Endothelial cell (in vitro differentiated cells): ENCODE measurements at regions not wholly inside any gene's neighbourhood (a gene's known extent, or its start where the extent isn't known, plus 50 kb on each side); places are given as distances from the start of the nearest gene placed in this dataset.
"Not testable (repeated sequence)": the region's sequence is repeated elsewhere in the genome, so short reads cannot be mapped to it uniquely, and the experiment has no call there.

ENCODE experiments used
- DNase-seq: peaks from one replicate; pipeline ENCODE4 v3.0.0; 2021; ENCODE audit warnings: low spot score
- H3K27ac Mint-ChIP-seq: one replicate; pipeline ENCODE4 v1.8.0; 2021; ENCODE audit warnings: mixed read lengths, inconsistent platforms; ENCODE audit not compliant: unreplicated experiment
- H3K27me3 Mint-ChIP-seq: one replicate; pipeline ENCODE4 v1.8.0; 2021; ENCODE audit warnings: mild to moderate bottlenecking, moderate library complexity, mixed read lengths, inconsistent platforms; ENCODE audit not compliant: unreplicated experiment
- H3K36me3 Mint-ChIP-seq: one replicate; pipeline ENCODE4 v1.8.0; 2021; ENCODE audit warnings: mild to moderate bottlenecking, low read depth, mixed read lengths, inconsistent platforms; ENCODE audit not compliant: unreplicated experiment
- H3K4me1 Mint-ChIP-seq: one replicate; pipeline ENCODE4 v1.8.0; 2021; ENCODE audit warnings: mild to moderate bottlenecking, mixed read lengths, inconsistent platforms; ENCODE audit not compliant: unreplicated experiment
- H3K4me3 Mint-ChIP-seq: one replicate; pipeline ENCODE4 v1.8.0; 2021; ENCODE audit warnings: mild to moderate bottlenecking, mixed read lengths, inconsistent platforms; ENCODE audit not compliant: unreplicated experiment
- H3K9me3 Mint-ChIP-seq: one replicate; pipeline ENCODE4 v1.8.0; 2021; ENCODE audit warnings: mixed read lengths, inconsistent platforms; ENCODE audit not compliant: unreplicated experiment
- TF ChIP-seq, protein P1 (sequence below): fragments of 200-600 bp; sonication (generic); IDR thresholded peaks from one replicate; pipeline ENCODE4 v1.5.0; 2021; ENCODE audit warnings: antibody characterized with exemption; ENCODE audit not compliant: unreplicated experiment

DNA sequence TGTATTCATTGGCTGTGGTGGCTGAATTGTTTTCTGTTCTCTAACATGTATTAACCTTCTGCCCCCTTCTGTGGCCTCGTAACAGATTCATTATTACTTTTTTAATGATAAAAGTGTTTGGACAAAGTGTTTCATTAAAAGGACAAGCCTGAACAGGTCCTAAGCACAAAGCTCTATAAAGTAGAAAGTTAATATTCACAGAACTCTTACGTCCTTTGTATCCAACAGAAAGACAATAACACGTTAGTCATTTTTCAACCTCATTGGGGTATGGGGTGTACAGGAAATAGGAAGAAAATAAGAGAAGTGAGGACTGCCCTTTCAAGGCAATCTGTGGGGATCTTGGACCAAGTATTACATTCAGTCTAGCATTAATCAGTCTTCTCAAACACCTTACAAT is 105.5 kb upstream of the RGPD4 start:
- DNase-seq, result no peak
- no peaks in the 10 kb centered on the region for H3K27me3 Mint-ChIP-seq
- no peaks in the 10 kb centered on the region for H3K9me3 Mint-ChIP-seq
- H3K27ac Mint-ChIP-seq, result no peak overlapping the region
- no peak overlapping the region for H3K4me3 Mint-ChIP-seq
- H3K36me3 Mint-ChIP-seq, result no peaks in the 10 kb centered on the region
- TF ChIP-seq, protein P1, sequence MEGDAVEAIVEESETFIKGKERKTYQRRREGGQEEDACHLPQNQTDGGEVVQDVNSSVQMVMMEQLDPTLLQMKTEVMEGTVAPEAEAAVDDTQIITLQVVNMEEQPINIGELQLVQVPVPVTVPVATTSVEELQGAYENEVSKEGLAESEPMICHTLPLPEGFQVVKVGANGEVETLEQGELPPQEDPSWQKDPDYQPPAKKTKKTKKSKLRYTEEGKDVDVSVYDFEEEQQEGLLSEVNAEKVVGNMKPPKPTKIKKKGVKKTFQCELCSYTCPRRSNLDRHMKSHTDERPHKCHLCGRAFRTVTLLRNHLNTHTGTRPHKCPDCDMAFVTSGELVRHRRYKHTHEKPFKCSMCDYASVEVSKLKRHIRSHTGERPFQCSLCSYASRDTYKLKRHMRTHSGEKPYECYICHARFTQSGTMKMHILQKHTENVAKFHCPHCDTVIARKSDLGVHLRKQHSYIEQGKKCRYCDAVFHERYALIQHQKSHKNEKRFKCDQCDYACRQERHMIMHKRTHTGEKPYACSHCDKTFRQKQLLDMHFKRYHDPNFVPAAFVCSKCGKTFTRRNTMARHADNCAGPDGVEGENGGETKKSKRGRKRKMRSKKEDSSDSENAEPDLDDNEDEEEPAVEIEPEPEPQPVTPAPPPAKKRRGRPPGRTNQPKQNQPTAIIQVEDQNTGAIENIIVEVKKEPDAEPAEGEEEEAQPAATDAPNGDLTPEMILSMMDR, result no peak
- H3K4me1 Mint-ChIP-seq, result peaks cover 5% of the 10 kb centered on the region

DNA sequence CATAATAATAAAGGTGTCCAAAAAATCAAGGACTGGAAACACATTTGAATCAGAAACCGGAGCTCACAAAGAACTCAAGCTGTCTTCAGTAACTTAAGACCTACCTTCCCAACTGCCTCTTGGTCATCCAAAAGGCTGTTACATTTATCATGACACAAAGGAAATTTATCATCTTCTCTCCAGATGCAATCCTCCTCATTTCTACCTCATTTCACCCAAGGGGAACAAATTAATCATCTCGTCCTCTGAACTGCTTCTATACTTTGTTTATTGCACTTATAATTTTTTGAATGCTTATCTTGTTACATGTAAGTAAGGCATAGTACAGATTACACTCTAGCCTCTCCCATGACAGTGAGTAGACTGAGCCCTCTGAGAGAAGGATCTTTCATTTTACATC is 105.1 kb upstream of the RGPD4 start:
- no peaks in the 10 kb centered on the region for H3K9me3 Mint-ChIP-seq
- no peak overlapping the region for H3K27ac Mint-ChIP-seq
- no peak for DNase-seq
- peaks cover 5% of the 10 kb centered on the region for H3K4me1 Mint-ChIP-seq
- no peak overlapping the region for H3K4me3 Mint-ChIP-seq
- no peaks in the 10 kb centered on the region for H3K36me3 Mint-ChIP-seq
- TF ChIP-seq, protein P1, result no peak
- no peaks in the 10 kb centered on the region for H3K27me3 Mint-ChIP-seq

DNA sequence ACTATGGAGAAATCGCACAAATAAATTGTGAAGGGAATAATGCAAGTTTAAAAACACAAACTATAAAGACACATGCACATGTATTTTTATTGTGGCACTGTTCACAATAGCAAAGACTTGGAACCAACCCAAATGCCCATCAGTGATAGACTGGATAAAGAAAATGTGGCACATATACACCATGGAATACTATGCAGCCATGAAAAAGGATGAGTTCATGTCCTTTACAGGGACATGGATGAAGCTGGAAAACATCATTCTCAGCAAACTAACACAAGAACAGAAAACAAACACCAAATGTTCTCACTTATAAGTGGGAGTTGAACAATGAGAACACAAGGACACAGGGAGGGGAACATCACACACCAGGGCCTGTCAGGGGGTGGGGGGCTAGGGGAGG is 100.9 kb upstream of the RGPD4 start:
- DNase-seq, H3K36me3 Mint-ChIP-seq, H3K9me3 Mint-ChIP-seq, H3K4me3 Mint-ChIP-seq, H3K27me3 Mint-ChIP-seq, H3K27ac Mint-ChIP-seq, H3K4me1 Mint-ChIP-seq: not testable (repeated sequence)

DNA sequence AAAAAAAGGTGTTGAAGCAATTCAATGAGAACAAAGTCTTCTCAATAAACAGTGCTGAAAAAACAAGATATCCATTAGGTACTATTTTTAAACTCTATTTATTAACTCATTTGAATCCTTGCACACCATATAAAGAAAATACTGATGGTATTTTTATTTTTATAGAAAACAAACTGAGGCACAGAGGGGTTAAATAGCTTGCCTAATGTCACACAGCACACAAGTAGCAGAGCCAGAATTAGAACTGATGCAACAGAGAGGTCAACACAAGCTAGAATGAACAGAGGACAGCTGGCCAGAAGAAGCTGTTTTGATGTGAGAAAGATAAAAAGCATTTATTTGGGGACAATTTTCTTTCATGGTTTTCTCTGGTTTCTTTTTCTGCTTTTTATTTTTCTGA is 99.4 kb upstream of the RGPD4 start:
- H3K36me3 Mint-ChIP-seq, result no peaks in the 10 kb centered on the region
- H3K27me3 Mint-ChIP-seq, result no peaks in the 10 kb centered on the region
- no peak overlapping the region for H3K27ac Mint-ChIP-seq
- no peak for DNase-seq
- no peaks in the 10 kb centered on the region for H3K9me3 Mint-ChIP-seq
- no peaks in the 10 kb centered on the region for H3K4me1 Mint-ChIP-seq
- TF ChIP-seq, protein P1, result no peak
- no peak overlapping the region for H3K4me3 Mint-ChIP-seq

DNA sequence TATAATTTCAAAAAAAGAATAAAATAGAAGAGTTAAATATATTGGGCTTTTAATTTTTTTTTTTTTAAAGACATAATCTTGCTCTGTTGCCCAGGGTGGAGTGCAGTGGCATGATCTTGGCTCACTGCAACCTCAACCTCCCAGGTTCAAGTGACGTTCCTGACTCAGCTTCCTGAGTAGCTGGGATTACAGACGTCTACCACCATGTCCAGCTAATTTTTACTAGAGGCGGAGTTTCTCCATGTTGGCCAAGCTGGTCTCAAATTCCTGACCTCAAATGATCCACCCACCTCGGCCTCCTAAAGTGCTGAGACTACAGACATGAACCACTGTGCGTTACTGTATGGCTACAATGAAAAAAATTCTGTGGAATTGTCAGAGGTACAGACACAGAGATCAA is 98.1 kb upstream of the RGPD4 start:
- H3K27ac Mint-ChIP-seq, result no peak overlapping the region
- H3K9me3 Mint-ChIP-seq, result no peaks in the 10 kb centered on the region
- no peaks in the 10 kb centered on the region for H3K27me3 Mint-ChIP-seq
- no peak overlapping the region for H3K4me3 Mint-ChIP-seq
- no peaks in the 10 kb centered on the region for H3K36me3 Mint-ChIP-seq
- H3K4me1 Mint-ChIP-seq, result no peaks in the 10 kb centered on the region
- no peak for DNase-seq
- TF ChIP-seq, protein P1, result no peak

DNA sequence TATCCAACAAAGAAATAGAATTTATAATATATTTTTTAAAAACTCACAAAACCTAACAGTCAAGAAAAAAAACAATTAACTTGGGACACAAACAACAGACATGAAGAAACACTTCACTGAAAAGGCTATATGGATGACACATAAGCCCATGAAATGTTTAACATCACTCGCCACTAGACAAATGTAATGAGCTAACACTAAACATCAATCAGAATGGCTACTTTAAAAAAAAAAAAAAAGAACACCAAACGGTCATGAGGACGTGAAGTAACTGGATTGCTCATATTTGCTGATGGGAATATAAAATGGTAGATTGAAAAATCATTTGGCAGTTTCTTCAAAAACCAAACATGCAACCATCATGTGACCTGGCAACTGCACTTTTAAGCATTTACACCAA is 97.3 kb upstream of the RGPD4 start:
- H3K9me3 Mint-ChIP-seq, result no peaks in the 10 kb centered on the region
- TF ChIP-seq, protein P1, result no peak

More for the DNA sequence above, 97.3 kb upstream of the RGPD4 start:
- H3K36me3 Mint-ChIP-seq, result no peaks in the 10 kb centered on the region
- H3K4me1 Mint-ChIP-seq, result no peaks in the 10 kb centered on the region
- no peaks in the 10 kb centered on the region for H3K27me3 Mint-ChIP-seq
- DNase-seq, result no peak
- no peak overlapping the region for H3K4me3 Mint-ChIP-seq
- no peak overlapping the region for H3K27ac Mint-ChIP-seq
